Fibroblast of lung (primary cell): ENCODE measurements at regions not wholly inside any gene's neighbourhood (a gene's known extent, or its start where the extent isn't known, plus 50 kb on each side); places are given as distances from the start of the nearest gene placed in this dataset.

ENCODE experiments used
- EZH2 ChIP-seq: IDR thresholded peaks from 2 replicates; pipeline ENCODE4 v1.5.1; 2012; ENCODE audit warnings: low read length, control low read depth, mild to moderate bottlenecking; ENCODE audit errors: missing control alignments
- TF ChIP-seq, protein P1 (sequence below), 2 donors: IDR thresholded peaks in 1 of 2; conservative IDR thresholded peaks in 1 of 2; 1 replicate in 1 of 2; 2 replicates in 1 of 2; pipeline ENCODE4 v1.5.1; 2011 to 2012; ENCODE audit warnings: low read length in 2 of 2, control low read depth in 1 of 2, inconsistent platforms in 1 of 2, low read depth in 1 of 2, mild to moderate bottlenecking in 1 of 2

DNA sequence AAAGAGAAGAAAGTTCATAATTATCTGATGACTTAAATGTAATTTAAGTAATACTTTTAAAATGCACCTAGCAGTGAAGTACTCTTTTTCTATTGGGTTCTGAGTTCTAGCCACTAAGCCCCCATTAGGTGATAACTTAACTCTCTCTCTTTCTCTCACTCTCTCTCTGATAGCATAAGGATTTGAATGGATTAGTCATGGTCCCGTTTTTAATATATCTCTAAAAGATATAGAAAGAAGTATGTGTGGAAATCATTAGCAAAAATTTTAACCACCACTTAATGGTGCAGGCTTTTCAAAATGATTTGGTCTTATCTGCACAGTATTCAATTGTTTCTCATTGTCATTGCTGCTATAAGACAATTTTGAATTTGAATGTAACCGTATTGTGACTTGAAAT lies 78.2 kb downstream of the RWDD3 start:
- TF ChIP-seq EZH2, result no peak
- TF ChIP-seq, protein P1, sequence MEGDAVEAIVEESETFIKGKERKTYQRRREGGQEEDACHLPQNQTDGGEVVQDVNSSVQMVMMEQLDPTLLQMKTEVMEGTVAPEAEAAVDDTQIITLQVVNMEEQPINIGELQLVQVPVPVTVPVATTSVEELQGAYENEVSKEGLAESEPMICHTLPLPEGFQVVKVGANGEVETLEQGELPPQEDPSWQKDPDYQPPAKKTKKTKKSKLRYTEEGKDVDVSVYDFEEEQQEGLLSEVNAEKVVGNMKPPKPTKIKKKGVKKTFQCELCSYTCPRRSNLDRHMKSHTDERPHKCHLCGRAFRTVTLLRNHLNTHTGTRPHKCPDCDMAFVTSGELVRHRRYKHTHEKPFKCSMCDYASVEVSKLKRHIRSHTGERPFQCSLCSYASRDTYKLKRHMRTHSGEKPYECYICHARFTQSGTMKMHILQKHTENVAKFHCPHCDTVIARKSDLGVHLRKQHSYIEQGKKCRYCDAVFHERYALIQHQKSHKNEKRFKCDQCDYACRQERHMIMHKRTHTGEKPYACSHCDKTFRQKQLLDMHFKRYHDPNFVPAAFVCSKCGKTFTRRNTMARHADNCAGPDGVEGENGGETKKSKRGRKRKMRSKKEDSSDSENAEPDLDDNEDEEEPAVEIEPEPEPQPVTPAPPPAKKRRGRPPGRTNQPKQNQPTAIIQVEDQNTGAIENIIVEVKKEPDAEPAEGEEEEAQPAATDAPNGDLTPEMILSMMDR (conservative IDR thresholded peaks at IDR 0.05 in 1 of 2, IDR thresholded peaks at IDR 0.05 in 1 of 2; ENCODE audit: low read depth in 1 of 2, low read length in 2 of 2), result no peak
